CD4-positive, alpha-beta T cell treated with Interleukin-12 subunit alpha and Interleukin-12 subunit beta, for 1 hour (primary cell): ENCODE measurements at regions not wholly inside any gene's neighbourhood (a gene's known extent, or its start where the extent isn't known, plus 50 kb on each side); places are given as distances from the start of the nearest gene placed in this dataset.
"Not testable (repeated sequence)": the region's sequence is repeated elsewhere in the genome, so short reads cannot be mapped to it uniquely, and the experiment has no call there.

Experiments used
- DNase-seq: peaks from one replicate; pipeline ENCODE4 v3.0.0-alpha.2; 2020

DNA sequence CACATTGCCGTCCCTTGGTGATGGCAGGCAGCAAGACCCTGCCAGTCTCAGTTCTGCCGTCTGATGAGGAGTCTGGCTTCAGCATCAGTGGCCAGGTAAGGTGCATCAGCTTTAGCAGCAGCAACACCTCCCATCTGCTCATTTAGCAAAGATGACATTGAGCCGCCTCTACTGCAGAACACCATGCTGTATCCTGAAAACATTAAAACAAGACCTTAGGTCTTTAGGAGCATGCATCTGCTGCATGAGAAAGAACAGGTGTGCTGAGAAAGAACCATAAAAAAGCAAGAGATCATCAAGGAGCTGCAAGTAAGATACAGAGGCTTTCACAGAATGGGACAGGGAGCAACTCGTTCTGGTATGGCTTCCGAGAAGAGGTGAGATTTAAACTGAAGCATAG, 87.5 kb downstream of the SCN11A start:
- no peak for DNase-seq

DNA sequence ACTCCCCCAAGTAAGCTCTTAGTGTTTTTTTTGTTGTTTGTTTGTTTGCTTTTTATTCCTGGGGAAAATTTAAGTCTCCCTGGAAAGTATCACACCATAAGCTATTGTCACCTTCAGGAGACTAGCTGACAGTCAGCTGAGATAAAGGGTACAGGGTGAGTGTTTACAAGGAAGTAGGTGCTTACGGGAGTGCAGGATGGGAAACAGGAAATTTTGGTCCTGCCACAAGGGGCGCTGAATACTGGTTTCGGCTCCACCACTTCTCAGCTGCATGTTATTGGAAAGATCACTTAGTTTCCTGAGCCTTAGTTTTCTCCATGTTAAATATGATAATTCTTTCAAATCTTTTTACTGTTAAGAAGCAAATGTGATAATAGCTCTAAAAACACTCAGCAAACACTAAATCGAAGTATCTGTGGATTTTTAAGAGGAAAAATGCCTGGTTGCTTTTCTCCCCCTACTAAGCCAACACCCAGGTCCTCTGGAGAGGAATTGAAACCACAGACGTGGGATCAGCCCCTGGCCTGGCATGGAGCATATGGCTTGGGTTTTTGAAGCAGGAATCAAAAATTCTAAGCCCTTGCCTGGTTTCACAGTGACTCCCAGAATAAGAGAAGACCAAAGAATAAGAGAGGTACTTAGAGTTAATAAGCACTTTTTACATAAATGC, 90.7 kb downstream of the SCN11A start:
- DNase-seq = peak; percentile 27

DNA sequence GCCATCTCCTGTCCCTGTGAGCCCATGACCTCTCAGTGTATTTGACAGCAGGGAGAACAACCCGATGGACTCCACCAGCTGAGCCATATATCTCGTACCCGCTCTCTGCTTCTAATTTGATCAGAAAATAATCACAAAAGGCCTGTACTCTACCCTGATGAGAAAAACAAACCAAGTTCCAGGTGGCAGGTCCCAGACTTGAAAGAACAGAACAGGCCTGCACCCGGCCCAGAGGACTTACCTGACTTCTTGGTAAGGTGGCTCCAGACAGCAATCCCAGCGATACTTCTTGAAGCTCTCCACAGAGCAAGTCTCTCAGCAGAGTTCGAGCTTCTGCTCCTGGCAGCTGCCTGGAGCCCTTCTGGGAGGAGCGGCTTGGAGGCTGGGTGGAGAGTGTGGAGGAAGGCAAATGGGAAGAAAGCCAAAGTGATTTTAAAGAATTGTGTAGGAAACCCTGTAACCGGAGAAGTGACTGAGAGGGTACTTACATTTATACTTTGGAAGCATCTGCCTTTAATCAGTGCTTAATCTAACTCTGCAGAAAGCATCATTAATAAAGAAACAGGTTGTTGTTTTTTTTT, 91.6 kb downstream of the SCN11A start:
- DNase-seq = no peak

DNA sequence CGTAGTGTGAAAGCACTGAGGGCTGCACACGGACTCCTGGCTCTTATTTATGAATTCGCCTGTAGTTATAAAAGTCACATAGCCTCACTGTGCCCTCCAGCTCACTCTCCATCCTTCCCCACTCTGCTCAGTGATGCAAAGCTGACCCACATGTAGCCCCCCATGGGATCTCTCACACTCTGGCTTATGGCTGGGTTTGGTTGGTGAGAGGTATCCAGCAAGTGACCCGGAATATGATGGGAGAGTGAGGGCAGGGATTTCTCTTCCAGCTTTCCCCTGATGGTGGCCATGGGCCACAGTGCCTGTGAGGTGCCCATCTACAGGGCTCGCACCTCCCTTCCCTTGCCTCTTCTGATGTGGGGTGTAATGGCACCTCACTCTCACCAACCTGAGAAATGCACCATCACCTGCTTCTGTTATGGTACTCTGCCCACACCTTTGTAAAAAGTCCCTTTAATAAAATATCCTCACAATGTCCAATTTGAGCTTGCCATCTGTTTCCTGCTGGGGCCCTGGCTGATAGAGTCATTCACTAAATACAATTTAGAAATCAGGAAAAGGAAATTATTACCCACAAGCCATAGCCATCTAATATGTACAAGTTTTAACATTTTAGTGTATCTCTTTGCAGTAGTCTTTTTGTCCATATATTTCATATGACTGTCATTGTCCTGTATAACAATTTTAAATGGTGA, 93.6 kb downstream of the SCN11A start:
- no peak for DNase-seq

DNA sequence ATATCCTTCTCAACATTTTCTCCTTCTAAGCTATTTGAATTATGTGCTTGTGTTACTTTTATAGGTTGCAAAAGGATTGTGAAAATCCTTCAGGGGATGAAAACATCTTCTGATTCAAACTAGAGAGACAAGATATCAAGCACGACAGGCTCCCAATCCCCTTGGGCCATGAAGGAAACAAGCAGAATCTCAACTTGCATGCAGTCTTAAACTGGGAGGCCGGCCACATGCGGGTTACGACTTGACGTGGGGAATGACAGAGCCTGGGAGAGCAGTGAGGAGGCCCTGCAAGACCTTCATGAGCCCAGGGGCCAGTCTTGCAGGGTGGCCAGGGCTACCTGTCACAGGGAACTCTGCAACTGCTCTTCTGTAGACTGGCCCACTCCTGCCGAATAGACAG, 94.4 kb downstream of the SCN11A start:
- DNase-seq = no peak

DNA sequence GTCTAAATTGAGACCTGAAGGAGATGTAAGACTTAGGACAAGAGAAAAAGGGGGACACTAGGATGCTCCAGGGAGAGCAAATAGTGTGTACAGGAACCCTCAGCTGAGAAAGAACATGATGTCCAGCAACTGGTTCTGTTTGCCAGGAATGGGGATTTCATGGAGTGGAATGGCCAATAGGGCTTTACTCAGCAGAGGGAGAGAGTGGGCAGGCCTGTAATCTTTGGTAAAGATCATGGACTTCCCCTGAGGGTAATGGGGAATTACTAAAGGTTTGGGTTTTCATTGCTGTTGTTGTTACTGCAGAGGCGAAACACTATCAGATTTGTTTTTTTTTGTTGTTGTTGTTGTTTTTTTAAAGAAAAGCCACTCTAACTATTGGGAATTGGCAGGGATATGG, 99.0 kb downstream of the SCN11A start:
- no peak for DNase-seq

DNA sequence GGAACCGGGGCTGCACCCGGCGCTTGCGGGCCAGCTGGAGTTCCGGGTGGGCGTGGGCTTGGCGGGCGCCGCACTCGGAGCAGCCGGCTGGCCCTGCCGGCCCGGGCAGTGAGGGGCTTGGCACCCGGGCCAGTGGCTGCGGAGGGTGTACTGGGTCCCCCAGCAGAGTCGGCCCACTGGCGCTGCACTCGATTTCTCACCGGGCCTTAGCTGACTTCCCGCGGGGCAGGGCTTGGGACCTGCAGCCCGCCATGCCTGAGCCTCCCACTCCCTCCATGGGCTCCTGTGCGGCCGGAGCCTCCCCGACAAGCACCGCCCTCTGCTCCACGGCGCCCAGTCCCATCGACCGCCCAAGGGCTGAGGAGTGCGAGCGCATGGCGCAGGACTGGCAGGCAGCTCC, 100.6 kb downstream of the SCN11A start:
- not testable (repeated sequence) for DNase-seq

DNA sequence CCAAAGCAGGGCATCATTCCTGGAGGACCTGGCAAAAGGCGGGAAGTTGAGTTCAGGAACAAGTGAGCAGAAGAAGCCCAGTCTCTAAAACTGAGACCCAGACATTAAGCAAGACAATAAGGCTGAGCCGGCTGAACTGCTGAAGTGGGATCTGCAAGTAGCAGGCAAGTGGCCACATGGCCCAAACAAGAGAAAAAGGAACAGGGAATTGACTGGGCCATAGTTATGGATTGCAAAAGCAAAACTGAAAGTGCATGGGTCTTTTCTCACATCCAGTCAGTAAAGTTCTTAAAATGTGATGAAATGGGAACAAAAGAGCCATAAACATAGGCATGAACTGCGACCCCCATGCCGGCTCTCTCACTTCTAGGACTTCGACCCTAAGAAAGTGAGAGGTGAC, 101.2 kb downstream of the SCN11A start:
- no peak for DNase-seq

DNA sequence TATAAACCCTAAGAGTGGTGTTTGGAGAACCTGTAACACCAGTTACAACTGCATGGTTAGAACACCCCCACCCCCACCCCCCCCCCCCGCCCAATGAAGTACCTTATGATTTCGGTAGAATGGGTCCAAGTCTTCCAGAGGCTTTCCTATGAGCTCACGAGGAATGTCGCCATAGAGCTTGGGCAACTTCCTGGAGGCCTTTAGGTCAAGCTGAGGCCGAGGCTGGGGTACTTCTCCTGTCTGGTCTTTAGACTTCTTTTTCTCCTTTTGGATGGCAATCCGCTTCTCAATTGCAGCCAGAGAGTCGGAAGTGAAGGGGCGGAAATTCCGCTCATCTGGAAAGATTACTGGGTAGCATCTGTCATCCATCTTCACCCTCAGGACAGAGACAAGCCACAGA, 101.8 kb downstream of the SCN11A start:
- no peak for DNase-seq

DNA sequence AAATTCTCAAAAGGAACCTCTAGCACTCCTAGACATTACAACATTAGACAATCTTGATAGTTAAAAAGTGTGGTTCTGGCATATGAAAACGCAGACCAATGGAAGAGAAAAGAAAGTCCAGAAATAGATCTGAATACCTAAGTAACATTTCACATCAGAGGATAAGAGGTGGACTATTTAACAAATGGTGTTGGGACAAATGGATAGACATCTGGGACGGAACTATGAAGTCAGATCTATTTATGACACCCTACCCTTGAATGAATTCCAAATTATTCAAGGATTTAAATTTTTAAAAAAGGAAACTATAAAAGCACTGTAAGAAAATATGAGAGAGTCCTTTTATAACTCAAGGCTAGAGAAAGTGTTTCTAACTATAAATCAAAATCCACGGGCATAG, 111.3 kb downstream of the SCN11A start:
- DNase-seq = no peak

DNA sequence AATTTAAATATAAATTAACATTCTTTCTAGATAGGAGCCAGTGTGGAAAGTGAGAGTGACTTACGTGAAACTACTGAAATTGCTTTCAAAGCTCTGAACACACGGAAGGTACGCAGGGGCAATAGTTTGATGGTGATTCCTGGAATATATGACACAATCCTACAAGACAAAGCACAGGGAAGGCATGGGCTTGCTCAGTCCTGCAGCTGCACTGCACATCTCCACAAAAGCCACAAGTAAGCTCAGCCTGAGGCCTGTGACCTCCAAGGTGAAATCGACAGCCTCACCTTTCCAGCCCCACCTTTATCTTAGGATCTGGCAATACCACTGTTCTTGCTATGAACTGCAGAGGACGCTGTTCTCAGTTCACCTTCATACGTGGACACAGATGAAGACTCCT, 109.3 kb upstream of the SCN10A start:
- DNase-seq = no peak

DNA sequence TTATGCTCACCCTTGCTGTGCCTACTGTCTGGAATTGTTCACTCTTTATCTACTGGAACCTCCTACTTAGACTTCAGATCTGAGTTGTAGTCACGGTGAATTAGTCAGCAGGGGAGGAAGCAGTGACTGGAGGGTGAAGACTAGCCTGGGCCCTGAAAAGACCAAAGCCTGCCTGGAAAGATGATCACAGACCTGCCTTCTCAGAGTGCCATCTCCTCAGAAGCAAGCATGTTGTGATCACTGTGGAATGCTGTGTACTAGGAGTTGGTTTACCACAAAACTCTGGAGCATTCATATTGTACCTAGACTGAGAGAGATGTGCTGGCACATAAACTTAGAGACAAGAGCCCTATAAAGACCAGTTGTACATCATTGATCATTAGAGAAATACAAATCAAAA, 100.7 kb upstream of the SCN10A start:
- no peak for DNase-seq

DNA sequence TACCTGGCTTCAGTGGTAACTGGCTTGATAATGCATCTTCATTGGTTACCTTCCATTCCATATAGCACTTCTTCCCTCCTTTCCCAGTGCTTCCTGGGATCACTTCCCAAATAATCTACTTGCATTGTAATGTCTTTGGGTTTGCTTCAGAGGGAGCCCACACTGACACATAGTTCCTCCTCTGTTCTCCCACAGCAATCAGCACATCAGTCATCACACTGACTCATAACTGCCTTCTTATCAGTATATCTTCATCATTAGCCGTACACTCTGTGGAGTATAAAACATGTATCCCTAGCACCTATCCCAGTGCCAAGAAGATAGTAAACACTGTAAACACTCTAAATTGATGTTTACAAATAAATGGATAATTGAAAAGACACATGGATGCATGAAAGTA, 91.4 kb upstream of the SCN10A start:
- DNase-seq = no peak

DNA sequence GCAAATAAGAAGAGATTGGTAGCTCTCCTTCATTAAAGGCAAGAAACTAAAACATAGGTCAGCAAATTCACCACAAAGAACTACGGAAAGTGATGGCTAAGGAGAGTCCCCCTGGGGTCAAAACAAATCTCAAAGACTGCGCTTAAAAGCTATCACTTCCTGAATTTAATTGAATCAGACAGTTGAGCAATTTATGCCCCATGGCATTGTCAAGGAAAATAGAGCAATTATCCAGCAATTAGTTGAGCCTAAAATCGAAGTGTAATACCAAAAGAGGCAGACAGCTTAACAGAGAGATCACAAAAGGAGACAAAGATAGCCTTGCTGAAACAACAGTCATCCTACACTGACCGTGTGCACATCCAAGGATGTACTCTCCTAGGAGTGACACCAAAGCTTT, 74.4 kb upstream of the SCN10A start:
- no peak for DNase-seq

DNA sequence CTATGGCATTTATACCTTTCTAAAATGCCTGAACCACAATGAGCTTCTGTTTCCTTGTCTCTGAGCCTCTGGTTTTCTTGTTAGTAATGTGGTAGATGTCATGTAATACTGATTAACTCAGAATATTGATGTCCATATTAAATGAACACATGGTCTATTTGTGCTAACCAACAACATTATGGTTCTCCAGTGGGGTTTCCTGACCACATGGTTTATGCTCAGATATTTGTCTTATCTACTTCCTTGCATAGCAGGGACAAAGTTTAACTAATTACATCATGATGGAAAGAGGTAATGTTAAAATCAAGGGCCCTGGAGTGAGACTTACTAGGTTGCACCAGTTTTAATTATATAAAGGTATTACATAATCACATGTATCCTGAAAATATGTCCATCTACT, 62.6 kb upstream of the SCN10A start:
- no peak for DNase-seq
